K562 (cell line): ENCODE measurements at regions not wholly inside any gene's neighbourhood (a gene's known extent, or its start where the extent isn't known, plus 50 kb on each side); places are given as distances from the start of the nearest gene placed in this dataset.

Source experiments
- CHD4 ChIP-seq: fragments of 200-600 bp; sonication (generic); IDR thresholded peaks from 3 replicates; pipeline ENCODE4 v1.6.1; 2012; ENCODE audit warnings: low read depth, mild to moderate bottlenecking, mixed read lengths, low read length, inconsistent platforms; ENCODE audit not compliant: insufficient read depth, insufficient replicate concordance, poor library complexity, severe bottlenecking
- FOXA3 ChIP-seq, 2 experiments: fragments of 450-650 bp in 1 of 2; sonication (generic) in 1 of 2; formaldehyde crosslinking; IDR thresholded peaks in 1 of 2; conservative IDR thresholded peaks in 1 of 2; 2 replicates each; pipeline versions ENCODE4 v1.4.0 to v1.8.0; 2020 to 2022; ENCODE audit warnings: mild to moderate bottlenecking in 2 of 2, missing genetic modification reagents in 1 of 2
- GABPA ChIP-seq: fragments of 200-800 bp; sonication (Bioruptor generic); conservative IDR thresholded peaks from 2 replicates; pipeline ENCODE4 v1.6.1; 2016; ENCODE audit warnings: low read depth, missing genetic modification characterization, missing compliant biosample characterization
- GTF2F1 ChIP-seq: IDR thresholded peaks from 2 replicates; pipeline ENCODE4 v1.6.1; 2011; ENCODE audit warnings: low read depth, low read length, improper control_type of control experiment
- HDGF ChIP-seq: fragments of 450-650 bp; IDR thresholded peaks from 2 replicates; pipeline ENCODE4 v1.6.1; 2016
- L3MBTL2 ChIP-seq: fragments of 450-650 bp; IDR thresholded peaks from 2 replicates; pipeline ENCODE4 v1.6.1; 2016; ENCODE audit warnings: mild to moderate bottlenecking, moderate library complexity
- POLR2A ChIP-seq: fragments of 450-650 bp; conservative IDR thresholded peaks from 2 replicates; pipeline ENCODE4 v1.6.1; 2016
- RFX5 ChIP-seq: IDR thresholded peaks from 2 replicates; pipeline ENCODE4 v1.6.1; 2011; ENCODE audit warnings: low read depth, mild to moderate bottlenecking, improper control_type of control experiment, low read length
- TBP ChIP-seq: optimal IDR thresholded peaks from 2 replicates; pipeline ENCODE3; 2011; ENCODE audit warnings: low read depth, low read length, improper control_type of control experiment
- TCF7 ChIP-seq: sonication (generic); IDR thresholded peaks from 2 replicates; pipeline ENCODE4 v1.6.1; 2016; ENCODE audit warnings: antibody characterized with exemption, borderline replicate concordance
- TRIM24 ChIP-seq, 2 experiments: fragments of 450-650 bp; IDR thresholded peaks; 2 replicates each; pipeline ENCODE4 v1.6.1; 2016
- ZNF274 ChIP-seq: IDR thresholded peaks from 2 replicates; pipeline ENCODE4 v1.6.1; 2011; ENCODE audit warnings: low read depth, mild to moderate bottlenecking, low read length, moderate library complexity, borderline replicate concordance
- TF ChIP-seq, protein P1 (sequence below): fragments of 450-650 bp; IDR thresholded peaks from 2 replicates; pipeline ENCODE4 v1.6.1; 2017; ENCODE audit warnings: antibody characterized with exemption, mild to moderate bottlenecking

DNA sequence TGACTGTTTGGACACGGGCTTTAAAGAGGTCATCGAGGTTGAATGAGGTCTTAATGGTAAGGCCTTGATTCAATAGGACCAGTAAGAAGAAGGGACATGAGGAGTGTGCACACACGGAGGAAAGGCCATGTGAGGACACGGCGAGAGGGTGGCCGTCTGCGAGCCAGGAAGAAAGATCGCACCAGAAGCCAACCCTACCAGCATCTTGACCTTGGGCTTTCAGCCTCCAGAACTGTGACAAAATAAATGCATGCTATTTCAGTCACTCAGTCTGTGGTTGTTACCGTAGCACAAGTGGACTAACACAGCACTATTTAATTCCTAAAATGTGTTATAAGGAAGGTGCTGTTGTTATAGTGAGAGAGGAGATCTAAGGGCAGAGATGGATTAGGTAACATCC lies 468.6 kb upstream of the FAT1 start:
- TF ChIP-seq POLR2A (no peak), FOXA3 (CRISPR knock-in tag; conservative IDR thresholded peaks at IDR 0.05 in 1 of 2, IDR thresholded peaks at IDR 0.05 in 1 of 2) (no peak), TCF7 (no peak), TBP (no peak), CHD4 (no peak), ZNF274 (no peak), RFX5 (no peak), TRIM24 (IDR thresholded peaks at IDR 0.05) (no peak), GABPA (tag) (no peak), L3MBTL2 (no peak), GTF2F1 (no peak), HDGF (no peak)
- TF ChIP-seq, protein P1, sequence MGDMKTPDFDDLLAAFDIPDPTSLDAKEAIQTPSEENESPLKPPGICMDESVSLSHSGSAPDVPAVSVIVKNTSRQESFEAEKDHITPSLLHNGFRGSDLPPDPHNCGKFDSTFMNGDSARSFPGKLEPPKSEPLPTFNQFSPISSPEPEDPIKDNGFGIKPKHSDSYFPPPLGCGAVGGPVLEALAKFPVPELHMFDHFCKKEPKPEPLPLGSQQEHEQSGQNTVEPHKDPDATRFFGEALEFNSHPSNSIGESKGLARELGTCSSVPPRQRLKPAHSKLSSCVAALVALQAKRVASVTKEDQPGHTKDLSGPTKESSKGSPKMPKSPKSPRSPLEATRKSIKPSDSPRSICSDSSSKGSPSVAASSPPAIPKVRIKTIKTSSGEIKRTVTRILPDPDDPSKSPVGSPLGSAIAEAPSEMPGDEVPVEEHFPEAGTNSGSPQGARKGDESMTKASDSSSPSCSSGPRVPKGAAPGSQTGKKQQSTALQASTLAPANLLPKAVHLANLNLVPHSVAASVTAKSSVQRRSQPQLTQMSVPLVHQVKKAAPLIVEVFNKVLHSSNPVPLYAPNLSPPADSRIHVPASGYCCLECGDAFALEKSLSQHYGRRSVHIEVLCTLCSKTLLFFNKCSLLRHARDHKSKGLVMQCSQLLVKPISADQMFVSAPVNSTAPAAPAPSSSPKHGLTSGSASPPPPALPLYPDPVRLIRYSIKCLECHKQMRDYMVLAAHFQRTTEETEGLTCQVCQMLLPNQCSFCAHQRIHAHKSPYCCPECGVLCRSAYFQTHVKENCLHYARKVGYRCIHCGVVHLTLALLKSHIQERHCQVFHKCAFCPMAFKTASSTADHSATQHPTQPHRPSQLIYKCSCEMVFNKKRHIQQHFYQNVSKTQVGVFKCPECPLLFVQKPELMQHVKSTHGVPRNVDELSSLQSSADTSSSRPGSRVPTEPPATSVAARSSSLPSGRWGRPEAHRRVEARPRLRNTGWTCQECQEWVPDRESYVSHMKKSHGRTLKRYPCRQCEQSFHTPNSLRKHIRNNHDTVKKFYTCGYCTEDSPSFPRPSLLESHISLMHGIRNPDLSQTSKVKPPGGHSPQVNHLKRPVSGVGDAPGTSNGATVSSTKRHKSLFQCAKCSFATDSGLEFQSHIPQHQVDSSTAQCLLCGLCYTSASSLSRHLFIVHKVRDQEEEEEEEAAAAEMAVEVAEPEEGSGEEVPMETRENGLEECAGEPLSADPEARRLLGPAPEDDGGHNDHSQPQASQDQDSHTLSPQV = no peak
